Glutamatergic neuron (in vitro differentiated cells): ENCODE measurements at regions not wholly inside any gene's neighbourhood (a gene's known extent, or its start where the extent isn't known, plus 50 kb on each side); places are given as distances from the start of the nearest gene placed in this dataset.

Experiments used
- DNase-seq: peaks from one replicate; pipeline ENCODE4 v3.0.0; 2022
- H3K27ac Mint-ChIP-seq: one replicate; pipeline ENCODE4 v1.8.0; 2020; ENCODE audit warnings: mild to moderate bottlenecking, mixed read lengths, inconsistent platforms; ENCODE audit not compliant: unreplicated experiment
- H3K27me3 Mint-ChIP-seq: one replicate; pipeline ENCODE4 v1.8.0; 2020; ENCODE audit warnings: mild to moderate bottlenecking, moderate library complexity, mixed read lengths, inconsistent platforms; ENCODE audit not compliant: unreplicated experiment
- H3K36me3 Mint-ChIP-seq: one replicate; pipeline ENCODE4 v1.8.0; 2020; ENCODE audit warnings: mild to moderate bottlenecking, mixed read lengths, inconsistent platforms; ENCODE audit not compliant: unreplicated experiment
- H3K4me1 Mint-ChIP-seq: one replicate; pipeline ENCODE4 v1.8.0; 2020; ENCODE audit warnings: mild to moderate bottlenecking, low read depth, mixed read lengths, inconsistent platforms; ENCODE audit not compliant: unreplicated experiment
- H3K4me3 Mint-ChIP-seq: one replicate; pipeline ENCODE4 v1.8.0; 2020; ENCODE audit warnings: mild to moderate bottlenecking, mixed read lengths, inconsistent platforms; ENCODE audit not compliant: unreplicated experiment
- H3K9me3 Mint-ChIP-seq: one replicate; pipeline ENCODE4 v1.8.0; 2020; ENCODE audit warnings: mild to moderate bottlenecking, moderate library complexity, mixed read lengths, inconsistent platforms; ENCODE audit not compliant: unreplicated experiment
- TF ChIP-seq, protein P1 (sequence below): fragments of 200-600 bp; sonication (generic); IDR thresholded peaks from one replicate; pipeline ENCODE4 v1.5.0; 2021; ENCODE audit not compliant: partially characterized antibody, unreplicated experiment

- H3K4me3 Mint-ChIP-seq: no peak overlapping the region
- H3K27ac Mint-ChIP-seq: peak overlapping the region; percentile 44
- peaks cover 1% of the 10 kb centered on the region for H3K27me3 Mint-ChIP-seq
- TF ChIP-seq, protein P1, sequence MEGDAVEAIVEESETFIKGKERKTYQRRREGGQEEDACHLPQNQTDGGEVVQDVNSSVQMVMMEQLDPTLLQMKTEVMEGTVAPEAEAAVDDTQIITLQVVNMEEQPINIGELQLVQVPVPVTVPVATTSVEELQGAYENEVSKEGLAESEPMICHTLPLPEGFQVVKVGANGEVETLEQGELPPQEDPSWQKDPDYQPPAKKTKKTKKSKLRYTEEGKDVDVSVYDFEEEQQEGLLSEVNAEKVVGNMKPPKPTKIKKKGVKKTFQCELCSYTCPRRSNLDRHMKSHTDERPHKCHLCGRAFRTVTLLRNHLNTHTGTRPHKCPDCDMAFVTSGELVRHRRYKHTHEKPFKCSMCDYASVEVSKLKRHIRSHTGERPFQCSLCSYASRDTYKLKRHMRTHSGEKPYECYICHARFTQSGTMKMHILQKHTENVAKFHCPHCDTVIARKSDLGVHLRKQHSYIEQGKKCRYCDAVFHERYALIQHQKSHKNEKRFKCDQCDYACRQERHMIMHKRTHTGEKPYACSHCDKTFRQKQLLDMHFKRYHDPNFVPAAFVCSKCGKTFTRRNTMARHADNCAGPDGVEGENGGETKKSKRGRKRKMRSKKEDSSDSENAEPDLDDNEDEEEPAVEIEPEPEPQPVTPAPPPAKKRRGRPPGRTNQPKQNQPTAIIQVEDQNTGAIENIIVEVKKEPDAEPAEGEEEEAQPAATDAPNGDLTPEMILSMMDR: no peak
- peaks cover 48% of the 10 kb centered on the region for H3K4me1 Mint-ChIP-seq
- no peak for DNase-seq
- H3K36me3 Mint-ChIP-seq: no peaks in the 10 kb centered on the region
- peaks cover 11% of the 10 kb centered on the region for H3K9me3 Mint-ChIP-seq
Observed at GRCh38 chr14:54168489-54168888, 211.9 kb upstream of the BMP4 start.

GRCh38 chr14:54169254-54169924, 212.8 kb upstream of the BMP4 start:
- Mint-ChIP-seq H3K27ac (peak overlapping the region; percentile 44), H3K27me3 (peaks cover 1% of the 10 kb centered on the region), H3K36me3 (no peaks in the 10 kb centered on the region), H3K9me3 (peaks cover 11% of the 10 kb centered on the region), H3K4me1 (peaks cover 53% of the 10 kb centered on the region), H3K4me3 (peak overlapping the region; percentile 31)
- DNase-seq: peak; percentile 22
- TF ChIP-seq, protein P1: no peak

GRCh38 chr14:54170301-54170700, 213.7 kb upstream of the BMP4 start:
- Mint-ChIP-seq H3K4me3 (no peak overlapping the region), H3K9me3 (peaks cover 11% of the 10 kb centered on the region), H3K36me3 (no peaks in the 10 kb centered on the region), H3K4me1 (peaks cover 59% of the 10 kb centered on the region), H3K27ac (peak overlapping the region; percentile 44), H3K27me3 (peaks cover 1% of the 10 kb centered on the region)
- TF ChIP-seq, protein P1: no peak
- no peak for DNase-seq

DNA sequence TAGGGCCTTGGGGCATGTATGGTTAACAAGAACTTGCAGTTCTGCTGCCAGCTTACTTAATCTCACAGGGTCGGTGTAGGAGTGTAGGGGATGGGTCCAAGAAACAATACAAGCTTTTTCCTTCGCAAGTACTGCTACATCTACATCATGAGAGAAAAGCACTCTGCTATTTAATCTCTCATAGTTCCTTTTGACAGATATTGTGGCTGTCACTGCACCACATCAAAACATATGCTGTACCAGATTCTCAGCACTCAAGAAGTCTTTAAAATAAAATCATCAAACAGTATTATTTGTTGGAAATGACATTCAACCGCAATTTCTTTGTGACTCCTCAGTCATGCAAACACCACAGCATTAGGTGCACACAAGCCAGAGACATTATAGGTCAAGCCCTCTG, 215.5 kb upstream of the BMP4 start:
- Mint-ChIP-seq H3K4me3 (peak overlapping the region; percentile 28), H3K27me3 (peaks cover 1% of the 10 kb centered on the region), H3K27ac (no peak overlapping the region)

GRCh38 chr14:54172562-54172961, 215.9 kb upstream of the BMP4 start:
- Mint-ChIP-seq H3K4me3 (no peak overlapping the region), H3K27ac (no peak overlapping the region), H3K36me3 (no peaks in the 10 kb centered on the region), H3K9me3 (peaks cover 14% of the 10 kb centered on the region), H3K4me1 (peaks cover 59% of the 10 kb centered on the region), H3K27me3 (peaks cover 1% of the 10 kb centered on the region)
- no peak for DNase-seq
- TF ChIP-seq, protein P1: no peak

More for the DNA sequence above, 215.5 kb upstream of the BMP4 start:
- Mint-ChIP-seq H3K9me3 (peaks cover 14% of the 10 kb centered on the region), H3K4me1 (peaks cover 59% of the 10 kb centered on the region), H3K36me3 (no peaks in the 10 kb centered on the region)
- TF ChIP-seq, protein P1: no peak
- no peak for DNase-seq
